GM12864 (cell line): ENCODE measurements at regions not wholly inside any gene's neighbourhood (a gene's known extent, or its start where the extent isn't known, plus 50 kb on each side); places are given as distances from the start of the nearest gene placed in this dataset.

ENCODE experiments used
- DNase-seq: peaks from one replicate; pipeline ENCODE4 v3.0.0-alpha.2; 2011; ENCODE audit warnings: low read depth
- H3K4me3 ChIP-seq: 2 replicates; pipeline ENCODE4 v1.5.1; 2011; ENCODE audit warnings: mild to moderate bottlenecking, low read depth, low read length, control low read depth
- CTCF ChIP-seq: IDR thresholded peaks from 2 replicates; pipeline ENCODE4 v1.5.1; 2011; ENCODE audit warnings: low read depth, mild to moderate bottlenecking, moderate library complexity, low read length, control low read depth, inconsistent platforms; ENCODE audit errors: missing control alignments

- H3K4me3 ChIP-seq: no peak overlapping the region
- no peak for DNase-seq
- no peak for TF ChIP-seq CTCF
Measured at GRCh38 chr1:87950369-87950768, 621.7 kb downstream of the LMO4 start.

GRCh38 chr1:87951409-87951808 is 622.7 kb downstream of the LMO4 start:
- DNase-seq: no peak
- no peak for TF ChIP-seq CTCF
- no peak overlapping the region for H3K4me3 ChIP-seq

- DNase-seq: no peak
- no peak overlapping the region for H3K4me3 ChIP-seq
- no peak for TF ChIP-seq CTCF
Measured at GRCh38 chr1:87951852-87952251, 623.2 kb downstream of the LMO4 start.

GRCh38 chr1:87953121-87953520 is 624.4 kb downstream of the LMO4 start:
- no peak for DNase-seq
- no peak for TF ChIP-seq CTCF
- H3K4me3 ChIP-seq: no peak overlapping the region

GRCh38 chr1:87953732-87954344 is 625.2 kb downstream of the LMO4 start:
- no peak overlapping the region for H3K4me3 ChIP-seq
- peak; percentile 19 for DNase-seq
- TF ChIP-seq CTCF: peak; percentile 83

GRCh38 chr1:87955038-87955437 is 626.4 kb downstream of the LMO4 start:
- H3K4me3 ChIP-seq: no peak overlapping the region
- no peak for TF ChIP-seq CTCF
- no peak for DNase-seq

GRCh38 chr1:87956072-87956471 is 627.4 kb downstream of the LMO4 start:
- H3K4me3 ChIP-seq: no peak overlapping the region
- no peak for DNase-seq
- TF ChIP-seq CTCF: no peak
